ENCODE measurements at regions not wholly inside any gene's neighbourhood (a gene's known extent, or its start where the extent isn't known, plus 50 kb on each side); places are given as distances from the start of the nearest gene placed in this dataset.

DNA sequence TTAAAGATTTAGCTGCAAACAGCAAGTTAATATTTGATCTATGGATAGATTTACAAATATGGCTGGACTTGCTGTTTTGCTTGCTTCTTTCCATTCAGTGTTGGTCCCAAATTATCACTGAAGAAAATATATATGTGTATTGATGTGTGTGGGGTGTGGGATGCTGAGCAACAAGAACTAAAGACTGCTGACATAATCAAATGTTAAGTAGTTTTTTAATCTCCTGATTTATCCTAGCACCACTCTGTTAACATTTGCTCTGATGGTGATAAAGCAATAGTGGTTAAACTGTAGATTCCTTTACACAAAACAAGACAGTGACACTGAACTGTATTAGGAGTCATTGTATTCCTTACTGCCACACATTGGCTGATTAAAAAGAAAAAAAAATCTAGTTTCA lies 1023.5 kb upstream of the B3GALT2 start:
- no peaks in the 10 kb centered on the region for H3K36me3 ChIP-seq (replicated peaks)
- in situ Hi-C loops (cut with MboI; ENCODE audit: low sequenced_read_pairs): no loop called here
- no peak overlapping the region for H3K4me3 ChIP-seq
- H3K4me1 ChIP-seq: no peaks in the 10 kb centered on the region
- no peaks in the 10 kb centered on the region for H3K9me3 ChIP-seq
- no peak for DNase-seq (ENCODE audit: low spot score in 2 of 2)
- H3K27me3 ChIP-seq (ENCODE audit: low read depth): no peaks in the 10 kb centered on the region

DNA sequence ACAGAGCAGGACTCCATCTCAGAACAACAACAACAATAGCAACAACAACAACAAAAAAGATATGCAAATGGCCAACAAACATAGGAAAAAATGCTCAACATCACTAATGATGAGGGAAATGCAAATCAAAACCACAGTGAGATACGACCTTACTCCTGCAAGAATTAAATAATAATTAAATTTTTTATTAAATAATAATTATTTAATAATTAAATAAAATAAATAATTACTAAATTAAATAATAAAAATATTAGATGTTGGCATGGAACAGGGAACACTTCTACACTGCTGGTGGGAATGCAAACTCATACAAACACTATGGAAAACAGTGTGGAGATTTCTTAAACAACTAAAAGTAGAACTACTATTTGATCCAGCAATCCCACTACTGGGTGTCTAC lies 1022.3 kb upstream of the B3GALT2 start:
- Histone ChIP-seq H3K4me3 (no peak overlapping the region), H3K36me3 (replicated peaks) (no peaks in the 10 kb centered on the region), H3K4me1 (no peaks in the 10 kb centered on the region), H3K9me3 (no peaks in the 10 kb centered on the region), H3K27me3 (ENCODE audit: low read depth) (no peaks in the 10 kb centered on the region)
- in situ Hi-C loops (cut with MboI; ENCODE audit: low sequenced_read_pairs): no loop called here
- no peak for DNase-seq (ENCODE audit: low spot score in 2 of 2)

DNA sequence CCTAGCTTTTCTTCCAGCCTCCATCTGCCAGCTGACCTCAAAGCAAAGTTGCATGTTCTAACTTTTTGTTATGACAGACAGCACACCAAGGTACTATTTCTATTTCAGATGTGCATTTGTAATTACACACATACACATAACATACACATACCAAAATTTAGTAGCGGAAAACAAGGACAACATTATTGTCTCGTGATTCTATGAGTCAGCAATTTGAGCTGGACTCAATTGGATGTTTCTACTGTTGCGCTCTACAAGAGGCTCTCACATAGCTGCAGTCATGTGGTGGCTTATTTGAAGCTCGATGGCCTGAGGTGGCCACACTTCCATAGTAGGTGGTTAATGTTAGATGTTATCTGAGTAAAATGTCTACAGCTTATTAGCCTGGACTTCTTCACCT lies 1010.1 kb upstream of the B3GALT2 start:
- Histone ChIP-seq H3K4me3 (no peak overlapping the region), H3K36me3 (replicated peaks) (no peaks in the 10 kb centered on the region), H3K4me1 (no peaks in the 10 kb centered on the region), H3K27me3 (ENCODE audit: low read depth) (no peaks in the 10 kb centered on the region), H3K9me3 (no peaks in the 10 kb centered on the region)
- in situ Hi-C loops (cut with MboI; ENCODE audit: low sequenced_read_pairs): no loop called here
- no peak for DNase-seq (ENCODE audit: low spot score in 2 of 2)

DNA sequence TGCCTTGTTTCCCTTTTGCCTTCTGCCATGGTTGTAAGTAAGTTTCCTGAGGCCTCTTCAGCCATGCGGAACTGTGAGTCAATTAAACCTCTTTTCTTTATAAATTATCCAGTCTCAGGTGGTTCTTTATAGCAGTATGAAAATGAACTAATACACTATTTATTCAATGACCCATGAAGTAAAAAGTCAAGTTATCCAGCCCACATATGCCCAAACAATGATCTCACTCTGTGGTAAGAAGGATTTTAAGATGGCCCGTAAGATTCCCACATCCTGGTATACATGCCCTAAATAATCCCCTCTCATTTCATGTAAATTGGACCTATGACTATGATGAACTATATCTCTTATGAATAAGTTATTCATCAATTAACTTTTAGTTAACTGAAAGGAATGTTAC lies 1008.3 kb upstream of the B3GALT2 start:
- Histone ChIP-seq H3K27me3 (ENCODE audit: low read depth) (no peaks in the 10 kb centered on the region), H3K4me3 (no peak overlapping the region), H3K9me3 (no peaks in the 10 kb centered on the region), H3K4me1 (no peaks in the 10 kb centered on the region), H3K36me3 (replicated peaks) (no peaks in the 10 kb centered on the region)
- no peak for DNase-seq (ENCODE audit: low spot score in 2 of 2)
- in situ Hi-C loops (cut with MboI; ENCODE audit: low sequenced_read_pairs): no loop called here

DNA sequence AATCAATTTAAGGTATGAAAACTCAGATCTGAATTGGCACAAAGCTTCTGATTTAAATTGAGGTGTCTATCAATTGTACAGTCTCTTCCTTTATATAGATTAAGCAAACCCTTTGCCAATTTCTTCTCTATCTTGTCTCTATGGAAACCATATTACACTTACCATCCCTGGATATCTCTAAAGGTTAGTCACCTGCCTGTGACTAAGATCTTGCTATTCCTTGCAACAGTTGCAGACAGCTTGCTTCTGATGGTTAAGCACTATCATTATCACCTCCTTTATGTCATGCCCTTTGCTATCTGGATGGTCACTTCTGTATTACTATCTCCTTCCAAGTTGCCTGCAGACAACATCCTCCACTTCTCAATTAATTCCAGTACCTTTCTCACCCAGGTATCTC lies 998.6 kb upstream of the B3GALT2 start:
- no peaks in the 10 kb centered on the region for H3K36me3 ChIP-seq (replicated peaks)
- in situ Hi-C loops (cut with MboI; ENCODE audit: low sequenced_read_pairs): no loop called here
- no peaks in the 10 kb centered on the region for H3K4me1 ChIP-seq
- no peaks in the 10 kb centered on the region for H3K9me3 ChIP-seq
- no peak overlapping the region for H3K4me3 ChIP-seq
- DNase-seq (ENCODE audit: low spot score in 2 of 2): no peak
- H3K27me3 ChIP-seq (ENCODE audit: low read depth): no peaks in the 10 kb centered on the region

DNA sequence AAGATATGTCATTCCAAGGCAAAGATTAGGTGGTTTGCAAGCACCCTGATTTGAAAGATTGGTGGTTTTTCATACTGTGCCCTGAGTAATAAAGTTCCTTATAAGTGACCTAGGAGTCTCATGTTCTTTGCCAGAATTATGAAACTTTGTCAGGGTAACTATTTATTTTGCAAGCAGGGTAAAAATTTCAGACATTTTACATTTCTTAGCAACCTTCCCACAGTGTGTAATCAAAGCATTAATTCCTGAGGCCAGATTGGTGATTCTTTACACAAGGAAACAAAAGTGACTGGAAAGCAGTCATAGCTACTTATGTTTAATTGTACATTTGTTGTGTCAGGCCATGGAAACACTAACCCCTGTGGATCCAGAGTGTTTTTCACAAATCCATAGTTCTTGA lies 998.0 kb upstream of the B3GALT2 start:
- in situ Hi-C loops (cut with MboI; ENCODE audit: low sequenced_read_pairs): no loop called here
- Histone ChIP-seq H3K9me3 (no peaks in the 10 kb centered on the region), H3K4me3 (no peak overlapping the region), H3K27me3 (ENCODE audit: low read depth) (no peaks in the 10 kb centered on the region), H3K4me1 (no peaks in the 10 kb centered on the region), H3K36me3 (replicated peaks) (no peaks in the 10 kb centered on the region)
- no peak for DNase-seq (ENCODE audit: low spot score in 2 of 2)

DNA sequence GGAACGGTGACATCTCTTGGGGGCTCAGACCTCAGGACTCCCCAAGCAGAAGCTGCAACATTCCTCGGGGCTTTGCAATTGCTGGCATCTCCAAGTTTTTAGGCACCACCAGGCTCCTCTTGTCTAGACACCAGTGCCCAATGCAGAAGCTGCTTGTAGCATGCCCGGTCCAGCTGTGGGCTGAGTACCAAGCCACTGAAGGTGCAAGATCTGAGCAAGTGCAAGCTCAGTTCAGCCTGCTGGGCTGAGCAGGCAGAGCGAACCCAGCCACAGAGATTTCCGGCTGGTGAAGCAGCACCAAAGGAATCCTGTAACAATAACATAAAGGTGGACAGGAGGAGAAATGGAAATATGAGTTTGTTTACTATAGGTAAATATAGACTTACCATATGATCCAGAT lies 995.4 kb upstream of the B3GALT2 start:
- Histone ChIP-seq H3K36me3 (replicated peaks) (no peaks in the 10 kb centered on the region), H3K4me3 (no peak overlapping the region), H3K4me1 (no peaks in the 10 kb centered on the region), H3K27me3 (ENCODE audit: low read depth) (no peaks in the 10 kb centered on the region), H3K9me3 (no peaks in the 10 kb centered on the region)
- in situ Hi-C loops (cut with MboI; ENCODE audit: low sequenced_read_pairs): no loop called here
- no peak for DNase-seq (ENCODE audit: low spot score in 2 of 2)

DNA sequence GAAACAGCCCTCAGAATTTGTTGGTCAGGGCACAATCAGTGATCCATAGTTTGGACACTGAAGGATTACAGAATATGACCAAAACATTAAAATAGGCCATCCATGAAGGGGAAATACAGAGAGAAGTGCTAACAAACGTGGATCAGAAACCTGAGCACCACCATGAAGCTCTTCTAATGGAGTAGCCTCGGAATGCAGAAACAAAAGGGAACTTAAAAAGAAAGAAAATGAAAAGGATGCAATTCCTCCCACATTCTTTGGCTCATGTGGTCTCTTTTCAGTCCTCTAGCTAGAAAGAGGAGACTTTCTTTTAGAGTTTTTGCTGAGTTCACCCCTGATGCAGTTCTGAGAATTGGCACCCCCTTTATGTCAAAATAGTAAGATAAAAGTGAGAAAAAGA lies 989.8 kb upstream of the B3GALT2 start:
- Histone ChIP-seq H3K27me3 (ENCODE audit: low read depth) (no peaks in the 10 kb centered on the region), H3K4me1 (no peaks in the 10 kb centered on the region), H3K9me3 (no peaks in the 10 kb centered on the region), H3K36me3 (replicated peaks) (no peaks in the 10 kb centered on the region), H3K4me3 (no peak overlapping the region)
- DNase-seq (ENCODE audit: low spot score in 2 of 2): no peak
- in situ Hi-C loops (cut with MboI; ENCODE audit: low sequenced_read_pairs): no loop called here

DNA sequence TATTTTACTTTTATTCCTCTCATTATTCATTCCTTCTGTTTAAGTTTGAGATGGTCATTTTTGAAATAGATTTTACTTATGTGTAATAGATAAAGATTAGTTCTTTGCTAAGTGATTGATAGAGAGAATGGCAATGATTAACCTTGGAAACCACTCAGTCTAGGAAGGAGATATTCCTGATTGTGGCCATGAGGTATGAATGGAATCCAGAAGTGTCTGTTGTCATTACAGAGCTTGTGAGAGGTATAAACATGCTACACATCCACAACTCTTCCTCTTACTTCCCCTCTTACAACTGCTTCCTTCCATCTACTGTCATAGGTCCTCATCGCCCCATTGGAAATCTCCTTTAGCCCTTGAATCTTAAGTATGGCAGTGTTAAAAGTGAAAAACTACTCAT lies 988.8 kb upstream of the B3GALT2 start:
- in situ Hi-C loops (cut with MboI; ENCODE audit: low sequenced_read_pairs): no loop called here

DNA sequence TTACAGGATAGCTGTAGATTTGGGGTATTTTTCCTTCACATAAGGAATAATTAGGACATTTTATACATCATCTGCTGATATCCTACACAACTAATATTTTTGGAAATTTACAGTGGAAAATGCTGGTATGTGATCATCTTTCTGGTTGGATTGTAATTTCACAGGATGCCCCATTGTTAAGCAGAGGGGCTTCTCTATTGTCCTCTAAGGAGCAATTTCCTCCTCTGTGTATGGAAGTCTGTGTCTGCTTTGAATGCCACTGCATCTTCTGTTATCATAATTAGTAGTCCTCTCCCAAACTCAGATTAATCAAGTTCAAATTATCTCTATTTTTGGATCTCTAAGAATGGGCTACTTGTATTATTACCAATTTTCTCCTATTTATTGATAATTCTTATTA lies 988.1 kb upstream of the B3GALT2 start:
- H3K36me3 ChIP-seq (replicated peaks): no peaks in the 10 kb centered on the region
- in situ Hi-C loops (cut with MboI; ENCODE audit: low sequenced_read_pairs): no loop called here
- no peak for DNase-seq (ENCODE audit: low spot score in 2 of 2)
- no peak overlapping the region for H3K4me3 ChIP-seq
- no peaks in the 10 kb centered on the region for H3K27me3 ChIP-seq (ENCODE audit: low read depth)
- H3K9me3 ChIP-seq: no peaks in the 10 kb centered on the region
- no peaks in the 10 kb centered on the region for H3K4me1 ChIP-seq

More for the DNA sequence above, 988.8 kb upstream of the B3GALT2 start:
- H3K9me3 ChIP-seq: no peaks in the 10 kb centered on the region
- no peak for DNase-seq (ENCODE audit: low spot score in 2 of 2)
- H3K36me3 ChIP-seq (replicated peaks): no peaks in the 10 kb centered on the region
- no peak overlapping the region for H3K4me3 ChIP-seq
- no peaks in the 10 kb centered on the region for H3K27me3 ChIP-seq (ENCODE audit: low read depth)
- H3K4me1 ChIP-seq: no peaks in the 10 kb centered on the region

DNA sequence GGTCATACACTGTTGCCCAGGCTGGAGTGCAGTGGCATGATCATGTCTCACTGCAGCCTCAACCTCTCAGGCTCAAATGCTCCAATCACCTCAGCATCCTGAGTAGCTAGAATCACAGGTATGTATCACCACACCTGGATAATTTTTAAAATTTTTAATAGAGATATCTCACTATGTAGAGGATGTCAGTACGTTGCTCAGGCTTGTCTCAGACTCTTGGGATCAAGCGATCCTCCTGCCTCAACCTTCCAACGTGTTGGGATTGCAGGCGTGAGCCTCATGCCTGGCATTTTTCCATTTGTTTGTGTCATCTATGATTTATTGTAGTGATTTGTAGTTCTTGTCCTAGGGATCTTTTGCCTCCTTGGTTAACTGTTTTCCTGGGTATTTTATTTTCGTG lies 985.2 kb upstream of the B3GALT2 start:
- Histone ChIP-seq H3K36me3 (replicated peaks) (no peaks in the 10 kb centered on the region), H3K27me3 (ENCODE audit: low read depth) (no peaks in the 10 kb centered on the region), H3K9me3 (no peaks in the 10 kb centered on the region), H3K4me3 (no peak overlapping the region), H3K4me1 (no peaks in the 10 kb centered on the region)
- in situ Hi-C loops (cut with MboI; ENCODE audit: low sequenced_read_pairs): no loop called here
- DNase-seq (ENCODE audit: low spot score in 2 of 2): no peak

DNA sequence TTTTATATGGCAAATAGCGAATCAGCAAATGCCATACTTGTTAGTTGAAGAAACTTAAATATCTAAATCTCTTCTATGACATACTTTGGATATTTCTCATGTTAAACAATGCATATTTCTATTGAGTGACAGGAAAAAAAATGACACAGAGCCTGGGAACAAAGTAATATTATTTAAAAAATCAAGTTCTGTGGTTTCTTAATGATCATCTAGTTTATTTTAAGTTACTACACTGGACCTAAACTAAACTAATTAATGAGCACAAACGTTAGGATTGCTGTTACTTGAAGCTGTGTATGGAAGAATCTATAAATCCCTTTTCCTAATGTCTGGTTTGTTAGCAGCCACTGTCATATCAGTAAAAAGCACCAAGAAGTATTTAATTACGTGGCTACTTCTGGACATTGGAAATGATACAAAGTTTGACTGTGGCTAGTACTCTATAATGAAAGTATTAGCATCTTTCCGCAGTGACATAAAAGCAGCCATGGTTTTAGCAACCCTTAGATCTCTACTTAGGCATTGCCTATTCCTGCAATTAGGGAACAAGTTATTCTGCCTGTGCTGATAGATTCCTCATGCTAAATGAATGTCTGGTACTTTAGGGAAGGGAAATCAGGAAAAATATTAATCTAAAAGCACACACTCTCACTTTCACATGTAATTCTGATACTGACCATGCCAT lies 981.7 kb upstream of the B3GALT2 start:
- no peak for DNase-seq (ENCODE audit: low spot score in 2 of 2)
- Histone ChIP-seq H3K4me3 (no peak overlapping the region), H3K9me3 (no peaks in the 10 kb centered on the region), H3K27me3 (ENCODE audit: low read depth) (no peaks in the 10 kb centered on the region), H3K36me3 (replicated peaks) (no peaks in the 10 kb centered on the region), H3K4me1 (no peaks in the 10 kb centered on the region)
- in situ Hi-C loops (cut with MboI; ENCODE audit: low sequenced_read_pairs): no loop called here

DNA sequence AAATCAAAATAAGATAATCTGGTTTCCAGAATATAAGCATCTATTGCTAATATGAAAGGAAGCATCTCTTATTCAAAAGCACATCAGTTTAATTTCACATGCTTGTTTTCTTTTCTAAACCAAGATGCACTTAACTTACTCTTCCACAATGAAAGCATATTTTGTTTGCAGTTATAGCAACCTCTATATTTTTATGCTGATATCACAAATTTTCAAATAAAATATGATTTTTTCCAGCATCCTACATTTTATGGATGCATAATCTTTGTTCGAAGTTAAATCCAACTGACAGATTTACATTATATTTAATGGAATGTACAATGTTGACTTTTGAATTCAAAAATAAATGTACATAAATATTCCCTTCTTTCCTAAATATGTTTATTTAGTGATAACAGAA lies 978.3 kb upstream of the B3GALT2 start:
- in situ Hi-C loops (cut with MboI; ENCODE audit: low sequenced_read_pairs): no loop called here
- Histone ChIP-seq H3K9me3 (no peaks in the 10 kb centered on the region), H3K36me3 (replicated peaks) (no peaks in the 10 kb centered on the region), H3K4me3 (no peak overlapping the region), H3K27me3 (ENCODE audit: low read depth) (no peaks in the 10 kb centered on the region), H3K4me1 (no peaks in the 10 kb centered on the region)
- no peak for DNase-seq (ENCODE audit: low spot score in 2 of 2)

DNA sequence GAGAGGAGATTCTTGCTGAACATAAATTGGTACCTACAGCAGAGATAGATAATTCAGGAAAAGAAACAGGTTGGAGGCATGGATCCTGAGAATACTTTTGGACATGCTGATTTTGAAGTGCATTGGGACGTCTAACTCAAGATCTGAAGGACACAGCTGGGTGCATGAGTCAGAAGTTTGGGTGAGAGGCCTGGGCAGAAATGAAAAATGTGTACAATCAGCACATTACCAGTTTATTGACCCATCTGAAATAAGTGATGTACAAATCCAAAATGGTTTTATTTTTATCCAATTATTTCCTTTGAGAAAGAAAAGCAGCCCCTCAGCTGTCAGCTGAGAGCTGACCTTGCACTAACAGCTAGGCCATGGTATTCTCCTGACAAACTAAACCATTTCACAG lies 975.2 kb upstream of the B3GALT2 start:
- no peak overlapping the region for H3K4me3 ChIP-seq
- H3K4me1 ChIP-seq: no peaks in the 10 kb centered on the region
- H3K36me3 ChIP-seq (replicated peaks): no peaks in the 10 kb centered on the region
- no peaks in the 10 kb centered on the region for H3K27me3 ChIP-seq (ENCODE audit: low read depth)
- no peaks in the 10 kb centered on the region; the same call in 1 of the 2 replicates for H3K9me3 ChIP-seq
- DNase-seq (ENCODE audit: low spot score in 2 of 2): no peak
- in situ Hi-C loops (cut with MboI; ENCODE audit: low sequenced_read_pairs): no loop called here

DNA sequence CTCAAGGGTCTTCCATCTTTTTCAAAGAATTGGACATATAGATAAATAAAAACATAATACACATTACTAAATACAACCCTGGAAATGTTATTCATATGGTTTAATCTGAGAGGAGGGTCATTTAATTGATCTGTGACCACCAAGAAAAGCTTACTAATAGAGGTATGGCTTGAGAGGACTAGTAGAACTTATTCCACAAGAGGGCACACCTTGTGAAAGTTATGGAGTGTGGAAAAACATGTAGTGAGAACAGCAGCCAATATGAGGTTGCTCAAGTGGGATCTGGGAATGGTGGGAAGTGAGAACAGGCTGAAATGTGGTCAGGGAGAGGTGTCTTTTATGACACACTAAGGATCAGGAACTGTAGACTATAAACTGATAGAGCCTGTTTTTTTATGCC lies 973.5 kb upstream of the B3GALT2 start:
- H3K9me3 ChIP-seq: no peaks in the 10 kb centered on the region; the same call in 1 of the 2 replicates
- no peaks in the 10 kb centered on the region for H3K36me3 ChIP-seq (replicated peaks)
- no peaks in the 10 kb centered on the region for H3K4me1 ChIP-seq
- no peaks in the 10 kb centered on the region for H3K27me3 ChIP-seq (ENCODE audit: low read depth)
- no peak overlapping the region for H3K4me3 ChIP-seq
- in situ Hi-C loops (cut with MboI; ENCODE audit: low sequenced_read_pairs): no loop called here
- no peak for DNase-seq (ENCODE audit: low spot score in 2 of 2)
